K562 (cell line): ENCODE measurements at regions not wholly inside any gene's neighbourhood (a gene's known extent, or its start where the extent isn't known, plus 50 kb on each side); places are given as distances from the start of the nearest gene placed in this dataset.

Source experiments
- ATAC-seq: fragments of 200-7000 bp; cut with Tn5 transposase; 3 replicates; pipeline ENCODE4 v1.9.1; 2020; ENCODE audit warnings: moderate library complexity
- BruUV-seq: library from RNA; stranded (reverse); fragments of 400-500 nt; replicated peaks from 2 replicates; lab custom pipeline; 2021; lab: Mats Ljungman, UMichigan
- CTCF ChIA-PET: fragments of 300-600 bp; formaldehyde crosslinking; extraction: SDS; loops from one replicate; lab custom pipeline; 2021; ENCODE audit warnings: low intra/inter-chr PET ratio; lab: Yijun Ruan, JAX
- POLR2A ChIA-PET: fragments of 300-600, 350-650 bp; sonication (Branson Sonifier 250); formaldehyde crosslinking; extraction: SDS; loops from one replicate; lab custom pipeline; 2021; ENCODE audit warnings: antibody characterized with exemption, inconsistent platforms; lab: Yijun Ruan, JAX
- DNase-seq, 4 experiments: peaks; one replicate each; pipeline versions ENCODE4 v3.0.0 to v3.0.0-alpha.2; 2011 to 2018; ENCODE audit warnings: low spot score in 3 of 4, mixed read lengths in 3 of 4; ENCODE audit errors: extremely low read depth in 1 of 4
- FAIRE-seq: peaks from 2 replicates; lab custom pipeline; 2011; peaks lifted over from hg19 to GRCh38; lab: Jason Lieb, UNC
- H2AFZ ChIP-seq: 2 replicates; pipeline ENCODE4 v1.6.0; 2011; ENCODE audit warnings: low read depth, low read length, control low read depth, inconsistent platforms
- H3K27ac ChIP-seq: fragments of 200-600 bp; 3 replicates; pipeline ENCODE4 v1.8.0; 2011; ENCODE audit warnings: low read depth, mild to moderate bottlenecking, control low read depth, inconsistent platforms, low read length, moderate library complexity, mixed read lengths; ENCODE audit errors: extremely low read depth
- H3K27me3 ChIP-seq, 2 experiments: fragments of 300-600 bp in 1 of 2; 2 replicates in 1 of 2; 3 replicates in 1 of 2; pipeline versions ENCODE4 v1.6.0 to v1.8.0; 2011; ENCODE audit warnings: inconsistent platforms in 2 of 2, low read length in 2 of 2, mild to moderate bottlenecking in 1 of 2, mixed read lengths in 1 of 2, moderate library complexity in 1 of 2; ENCODE audit not compliant: control insufficient read depth in 2 of 2, insufficient read depth in 2 of 2
- H3K36me3 ChIP-seq: fragments of 300-600 bp; 3 replicates; pipeline ENCODE4 v1.8.0; 2011; ENCODE audit warnings: mild to moderate bottlenecking, low read length, inconsistent platforms; ENCODE audit not compliant: control insufficient read depth, insufficient read depth
- H3K4me1 ChIP-seq, 2 experiments: fragments of 200-600 bp in 1 of 2; replicated peaks in 1 of 2; 2 replicates in 1 of 2; 3 replicates in 1 of 2; pipeline versions ENCODE4 v1.5.1 to v1.8.0; 2011; ENCODE audit warnings: inconsistent platforms in 2 of 2, low read length in 2 of 2, mild to moderate bottlenecking in 1 of 2, mixed read lengths in 1 of 2, moderate library complexity in 1 of 2; ENCODE audit not compliant: control insufficient read depth in 2 of 2, insufficient read depth in 2 of 2
- H3K4me2 ChIP-seq: 2 replicates; pipeline ENCODE4 v1.6.1; 2011; ENCODE audit warnings: low read length, control low read depth, inconsistent platforms, mixed read lengths; ENCODE audit not compliant: insufficient read depth
- H3K4me3 ChIP-seq: fragments of 200-600 bp; sonication (generic), shearing (Covaris generic); 2 replicates; pipeline ENCODE4 v1.5.1; 2016; ENCODE audit warnings: control low read depth, inconsistent platforms
- H3K79me2 ChIP-seq: fragments of 200-600 bp; 3 replicates; pipeline ENCODE4 v1.8.0; 2011; ENCODE audit warnings: low read length, inconsistent platforms; ENCODE audit not compliant: control insufficient read depth, insufficient read depth
- H3K9ac ChIP-seq, 2 experiments: 2 replicates each; pipeline versions ENCODE4 v1.6.0 to v1.6.1; 2011; ENCODE audit warnings: low read depth in 2 of 2, low read length in 2 of 2, control low read depth in 1 of 2, inconsistent platforms in 1 of 2, mild to moderate bottlenecking in 1 of 2, mixed read lengths in 1 of 2; ENCODE audit not compliant: insufficient read depth in 1 of 2
- H3K9me1 ChIP-seq: one replicate; pipeline ENCODE4 v1.6.0; 2011; ENCODE audit warnings: inconsistent platforms, mild to moderate bottlenecking, low read length, moderate library complexity; ENCODE audit not compliant: control insufficient read depth, insufficient read depth
- H3K9me3 ChIP-seq: replicated peaks from 2 replicates; pipeline ENCODE4 v1.5.1; 2011; ENCODE audit warnings: low read depth, low read length, inconsistent platforms; ENCODE audit not compliant: control insufficient read depth, insufficient read depth
- H4K20me1 ChIP-seq: replicated peaks from 2 replicates; pipeline ENCODE4 v1.6.1; 2011; ENCODE audit warnings: low read length, inconsistent platforms, mixed read lengths; ENCODE audit not compliant: control insufficient read depth, insufficient read depth
- CTBP1 ChIP-seq: fragments of 450-650 bp; IDR thresholded peaks from 2 replicates; pipeline ENCODE4 v1.6.1; 2016; ENCODE audit warnings: borderline replicate concordance
- EHMT2 ChIP-seq: fragments of 450-650 bp; IDR thresholded peaks from 2 replicates; pipeline ENCODE4 v1.6.1; 2018; ENCODE audit warnings: antibody characterized with exemption
- HMG20B ChIP-seq: fragments of 250-450 bp; sonication (Bioruptor Pico); IDR thresholded peaks from 2 replicates; pipeline ENCODE4 v1.5.0; 2021; ENCODE audit warnings: mild to moderate bottlenecking
- MYBL2 ChIP-seq, 2 experiments: fragments of 450-650 bp in 1 of 2; sonication (generic) in 1 of 2; formaldehyde crosslinking in 1 of 2; IDR thresholded peaks; 2 replicates each; pipeline versions ENCODE4 v1.6.1 to v1.8.1; 2017 to 2022; ENCODE audit warnings: borderline replicate concordance in 1 of 2, inconsistent platforms in 1 of 2, low read depth in 1 of 2, mild to moderate bottlenecking in 1 of 2, missing genetic modification reagents in 1 of 2, moderate library complexity in 1 of 2
- NELFE ChIP-seq: IDR thresholded peaks from 2 replicates; pipeline ENCODE4 v1.6.1; 2011; ENCODE audit warnings: mild to moderate bottlenecking; ENCODE audit not compliant: insufficient read depth, insufficient read length
- NR2C1 ChIP-seq, 2 experiments: fragments of 450-650 bp; IDR thresholded peaks; 2 replicates each; pipeline ENCODE4 v1.6.1; 2017; ENCODE audit warnings: mild to moderate bottlenecking in 2 of 2, antibody characterized with exemption in 1 of 2, inconsistent platforms in 1 of 2, missing compliant biosample characterization in 1 of 2, missing genetic modification characterization in 1 of 2
- RUNX1 ChIP-seq: sonication (generic); IDR thresholded peaks from 2 replicates; pipeline ENCODE4 v1.6.1; 2016; ENCODE audit warnings: antibody characterized with exemption, low read depth
- STAT5A ChIP-seq: IDR thresholded peaks from 2 replicates; pipeline ENCODE4 v1.6.1; 2012; ENCODE audit warnings: low read length, inconsistent platforms, borderline replicate concordance
- ZNF124 ChIP-seq: sonication (generic); formaldehyde crosslinking; IDR thresholded peaks from 2 replicates; pipeline ENCODE4 v1.8.1; 2022; ENCODE audit warnings: missing genetic modification reagents
- ZNF184 ChIP-seq: sonication (generic); formaldehyde crosslinking; IDR thresholded peaks from 2 replicates; pipeline ENCODE4 v1.5.0; 2020; ENCODE audit warnings: missing genetic modification reagents
- ZNF239 ChIP-seq: fragments of 250-450 bp; sonication (Bioruptor Pico); IDR thresholded peaks from 2 replicates; pipeline ENCODE4 v1.4.0; 2020; ENCODE audit warnings: mild to moderate bottlenecking
- ZNF274 ChIP-seq: IDR thresholded peaks from 2 replicates; pipeline ENCODE4 v1.6.1; 2011; ENCODE audit warnings: low read depth, mild to moderate bottlenecking, low read length, moderate library complexity, borderline replicate concordance
- ZNF347 ChIP-seq: fragments of 450-650 bp; formaldehyde crosslinking; IDR thresholded peaks from 2 replicates; pipeline ENCODE4 v1.4.0; 2020; ENCODE audit warnings: low read depth, mild to moderate bottlenecking, moderate library complexity
- ZNF395 ChIP-seq: fragments of 200-800 bp; sonication (Bioruptor generic); IDR thresholded peaks from 2 replicates; pipeline ENCODE4 v1.6.1; 2017; ENCODE audit warnings: missing genetic modification characterization, missing compliant biosample characterization
- ZNF41 ChIP-seq: fragments of 250-450 bp; sonication (Bioruptor Pico); conservative IDR thresholded peaks from 2 replicates; pipeline ENCODE4 v1.4.0; 2020; ENCODE audit warnings: mild to moderate bottlenecking
- ZNF780A ChIP-seq: fragments of 250-450 bp; sonication (Bioruptor Pico); IDR thresholded peaks from 2 replicates; pipeline ENCODE4 v1.5.0; 2021; ENCODE audit warnings: mild to moderate bottlenecking
- WGBS: fragments of 100-300 bp; shearing (Covaris generic); methylation state at CpG from one replicate; pipeline ENCODE4 v1.1.6; 2016; ENCODE audit warnings: low coverage, mixed read lengths; ENCODE audit not compliant: insufficient coverage; ENCODE audit errors: missing lambda C conversion rate; 5-methylcytosine and 5-hydroxymethylcytosine counted together
- in situ Hi-C: fragments of 300-500 bp; cut with MboI; formaldehyde crosslinking; loops from 4 replicates; pipeline ENCODE4 v1.15.0; 2018; ENCODE audit warnings: inconsistent platforms, mixed read lengths
- intact Hi-C: fragments of 100-400 bp; cut with micrococcal nuclease; formaldehyde crosslinking; loops from 2 replicates; pipeline ENCODE4 v1.14.2; 2022
- TF ChIP-seq, protein P1 (sequence below): sonication (generic); formaldehyde crosslinking; IDR thresholded peaks from 2 replicates; pipeline ENCODE4 v1.8.0; 2022; ENCODE audit warnings: mild to moderate bottlenecking, missing genetic modification reagents

- Histone ChIP-seq H3K27me3 (no peaks in the 10 kb centered on the region), H4K20me1 (no peaks in the 10 kb centered on the region), H3K9me3 (peaks cover 1% of the 10 kb centered on the region), H3K4me3 (no peak overlapping the region), H3K79me2 (no peaks in the 10 kb centered on the region), H3K4me2 (no peak overlapping the region), H3K27ac (no peak overlapping the region), H3K9me1 (no peaks in the 10 kb centered on the region), H3K9ac (no peak overlapping the region), H3K36me3 (no peaks in the 10 kb centered on the region), H2AFZ (no peak overlapping the region), H3K4me1 (no peaks in the 10 kb centered on the region)
- WGBS = 0% methylated on average over 3 of the region's 3 CpGs
- no peak for ATAC-seq
- no peak for FAIRE-seq
- TF ChIP-seq ZNF347 (CRISPR knock-in tag) = no peak
- TF ChIP-seq NELFE = no peak
- in situ Hi-C loops (no loop called here), intact Hi-C loops (no loop called here)
- POLR2A ChIA-PET = no interaction called here
- no TSS peak for BruUV-seq
- CTCF ChIA-PET = no interaction called here
- no peak for DNase-seq
Observed at GRCh38 chr10:83666762-83667161, 472.5 kb upstream of the GHITM start.

- CTCF ChIA-PET = no interaction called here
- H3K27me3 ChIP-seq = no peaks in the 10 kb centered on the region
- DNase-seq (no peak), ATAC-seq (no peak), FAIRE-seq (no peak)
- intact Hi-C loops (no loop called here), in situ Hi-C loops (no loop called here)
- no peak overlapping the region for H3K27ac ChIP-seq
- WGBS = 0% methylated on average over 1 of the region's 1 CpG
- no peaks in the 10 kb centered on the region; the same call in 1 of the 2 replicates for H3K9me3 ChIP-seq
- no peaks in the 10 kb centered on the region for H3K79me2 ChIP-seq
- no peaks in the 10 kb centered on the region for H3K9me1 ChIP-seq
- no peak overlapping the region for H2AFZ ChIP-seq
- no TSS peak for BruUV-seq
- H3K4me2 ChIP-seq = no peak overlapping the region
- H3K4me3 ChIP-seq = no peak overlapping the region
- H3K9ac ChIP-seq = no peak overlapping the region
- H4K20me1 ChIP-seq = no peaks in the 10 kb centered on the region
- H3K36me3 ChIP-seq = no peaks in the 10 kb centered on the region
- no peaks in the 10 kb centered on the region for H3K4me1 ChIP-seq
- POLR2A ChIA-PET = no interaction called here
- TF ChIP-seq ZNF41 (no peak), ZNF274 (no peak), ZNF239 (no peak), HMG20B (CRISPR knock-in tag) (no peak), RUNX1 (no peak), MYBL2 (IDR thresholded peaks at IDR 0.05; ENCODE audit: low read depth) (no peak), MYBL2 (CRISPR knock-in tag; IDR thresholded peaks at IDR 0.05; ENCODE audit: borderline replicate concordance) (no peak), ZNF395 (CRISPR knock-in tag) (no peak), ZNF124 (CRISPR knock-in tag) (no peak), ZNF780A (CRISPR knock-in tag) (no peak), NR2C1 (IDR thresholded peaks at IDR 0.05) (no peak), NR2C1 (tag; IDR thresholded peaks at IDR 0.05) (no peak), EHMT2 (no peak), CTBP1 (no peak), ZNF184 (no peak), STAT5A (no peak)
- TF ChIP-seq, protein P1, sequence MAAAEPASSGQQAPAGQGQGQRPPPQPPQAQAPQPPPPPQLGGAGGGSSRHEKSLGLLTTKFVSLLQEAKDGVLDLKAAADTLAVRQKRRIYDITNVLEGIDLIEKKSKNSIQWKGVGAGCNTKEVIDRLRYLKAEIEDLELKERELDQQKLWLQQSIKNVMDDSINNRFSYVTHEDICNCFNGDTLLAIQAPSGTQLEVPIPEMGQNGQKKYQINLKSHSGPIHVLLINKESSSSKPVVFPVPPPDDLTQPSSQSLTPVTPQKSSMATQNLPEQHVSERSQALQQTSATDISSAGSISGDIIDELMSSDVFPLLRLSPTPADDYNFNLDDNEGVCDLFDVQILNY (CRISPR knock-in tag) = no peak
Observed at GRCh38 chr10:83667594-83667993, 471.7 kb upstream of the GHITM start.
